IPS DF 6.9 (cell line): ENCODE measurements at regions not wholly inside any gene's neighbourhood (a gene's known extent, or its start where the extent isn't known, plus 50 kb on each side); places are given as distances from the start of the nearest gene placed in this dataset.
"Not testable (repeated sequence)": the region's sequence is repeated elsewhere in the genome, so short reads cannot be mapped to it uniquely, and the experiment has no call there.

ENCODE experiments used
- DNase-seq: peaks from one replicate; pipeline ENCODE4 v3.0.0-alpha.2; 2013; ENCODE audit warnings: low read depth, low spot score
- H3K27ac ChIP-seq: one replicate; pipeline ENCODE4 v1.5.1; 2013; ENCODE audit warnings: low read length, control low read depth
- H3K27me3 ChIP-seq: 2 replicates; pipeline ENCODE4 v1.6.1; 2013; ENCODE audit warnings: mild to moderate bottlenecking, low read length; ENCODE audit not compliant: control insufficient read depth, insufficient read depth
- H3K36me3 ChIP-seq: 2 replicates; pipeline ENCODE4 v1.6.1; 2013; ENCODE audit warnings: low read length; ENCODE audit not compliant: control insufficient read depth, insufficient read depth
- H3K4me1 ChIP-seq: 2 replicates; pipeline ENCODE4 v1.6.1; 2013; ENCODE audit warnings: low read length; ENCODE audit not compliant: control insufficient read depth, insufficient read depth
- H3K4me3 ChIP-seq: 2 replicates; pipeline ENCODE4 v1.5.1; 2013; ENCODE audit warnings: mild to moderate bottlenecking, low read length
- H3K9me3 ChIP-seq: 2 replicates; pipeline ENCODE4 v1.6.1; 2013; ENCODE audit warnings: low read length, inconsistent platforms; ENCODE audit not compliant: control insufficient read depth, insufficient read depth
- WGBS: extraction: QIAGEN DNeasy Blood & Tissue Kit; methylation state at CpG from one replicate; pipeline ENCODE4 v1.1.7; 2013; ENCODE audit warnings: mixed read lengths, missing lambda C conversion rate; ENCODE audit not compliant: insufficient read length, insufficient coverage; 5-methylcytosine and 5-hydroxymethylcytosine counted together

- DNase-seq = no peak
- Histone ChIP-seq H3K27ac (no peak overlapping the region), H3K27me3 (no peaks in the 10 kb centered on the region), H3K4me1 (no peaks in the 10 kb centered on the region; the same call in 1 of the 2 replicates), H3K4me3 (no peak overlapping the region), H3K36me3 (no peaks in the 10 kb centered on the region), H3K9me3 (no peaks in the 10 kb centered on the region)
- WGBS = no CpG with 5 or more reads among the region's 3 CpGs
Measured at GRCh38 chr6:115474443-115475041, 586.1 kb downstream of the FRK start.

GRCh38 chr6:115468272-115469005, 592.3 kb downstream of the FRK start:
- Histone ChIP-seq H3K9me3 (no peaks in the 10 kb centered on the region), H3K4me3 (no peak overlapping the region), H3K4me1 (no peaks in the 10 kb centered on the region), H3K27me3 (no peaks in the 10 kb centered on the region), H3K27ac (no peak overlapping the region), H3K36me3 (no peaks in the 10 kb centered on the region)
- DNase-seq = no peak
- no CpG with 5 or more reads among the region's 6 CpGs for WGBS

GRCh38 chr6:115467726-115468125, 593.0 kb downstream of the FRK start:
- Histone ChIP-seq H3K27me3 (no peaks in the 10 kb centered on the region), H3K27ac (no peak overlapping the region), H3K9me3 (no peaks in the 10 kb centered on the region), H3K4me1 (no peaks in the 10 kb centered on the region), H3K36me3 (no peaks in the 10 kb centered on the region), H3K4me3 (no peak overlapping the region)
- DNase-seq = no peak
- no CpG with 5 or more reads among the region's 2 CpGs for WGBS

GRCh38 chr6:115460913-115461312, 599.8 kb downstream of the FRK start:
- Histone ChIP-seq H3K4me3 (no peak overlapping the region), H3K27me3 (no peaks in the 10 kb centered on the region), H3K4me1 (no peaks in the 10 kb centered on the region; the same call in 1 of the 2 replicates), H3K36me3 (no peaks in the 10 kb centered on the region), H3K9me3 (no peaks in the 10 kb centered on the region), H3K27ac (no peak overlapping the region)
- DNase-seq = no peak
- no CpG with 5 or more reads among the region's 1 CpG for WGBS

GRCh38 chr6:115456848-115457247, 603.8 kb downstream of the FRK start:
- H3K27me3 ChIP-seq = no peaks in the 10 kb centered on the region
- DNase-seq = peak; percentile 43

GRCh38 chr6:115443825-115444478, 616.7 kb downstream of the FRK start:
- H3K4me1 ChIP-seq = no peaks in the 10 kb centered on the region
- no peak overlapping the region for H3K4me3 ChIP-seq
- no peaks in the 10 kb centered on the region for H3K9me3 ChIP-seq
- no peaks in the 10 kb centered on the region for H3K36me3 ChIP-seq
- no peak for DNase-seq
- H3K27ac ChIP-seq = no peak overlapping the region
- no peaks in the 10 kb centered on the region for H3K27me3 ChIP-seq
- no CpG with 5 or more reads among the region's 4 CpGs for WGBS

More at GRCh38 chr6:115456848-115457247, 603.8 kb downstream of the FRK start:
- Histone ChIP-seq H3K4me1 (no peaks in the 10 kb centered on the region; the same call in 1 of the 2 replicates), H3K4me3 (no peak overlapping the region), H3K9me3 (no peaks in the 10 kb centered on the region), H3K27ac (no peak overlapping the region), H3K36me3 (no peaks in the 10 kb centered on the region)

GRCh38 chr6:115442323-115442722, 618.4 kb downstream of the FRK start:
- H3K36me3 ChIP-seq = no peaks in the 10 kb centered on the region
- H3K27me3 ChIP-seq = no peaks in the 10 kb centered on the region
- H3K4me3 ChIP-seq = no peak overlapping the region
- no peak overlapping the region for H3K27ac ChIP-seq
- WGBS = no CpG with 5 or more reads among the region's 2 CpGs
- H3K9me3 ChIP-seq = no peaks in the 10 kb centered on the region
- H3K4me1 ChIP-seq = no peaks in the 10 kb centered on the region
- DNase-seq = no peak

- WGBS = no CpG with 5 or more reads among the region's 1 CpG
- Histone ChIP-seq H3K4me1 (no peaks in the 10 kb centered on the region), H3K27ac (no peak overlapping the region), H3K36me3 (no peaks in the 10 kb centered on the region), H3K4me3 (no peak overlapping the region), H3K9me3 (no peaks in the 10 kb centered on the region), H3K27me3 (no peaks in the 10 kb centered on the region)
- no peak for DNase-seq
Measured at GRCh38 chr6:115441651-115442050, 619.0 kb downstream of the FRK start.

- Histone ChIP-seq H3K27ac (no peak overlapping the region), H3K27me3 (no peaks in the 10 kb centered on the region), H3K4me3 (no peak overlapping the region), H3K9me3 (no peaks in the 10 kb centered on the region), H3K36me3 (no peaks in the 10 kb centered on the region), H3K4me1 (no peaks in the 10 kb centered on the region)
- WGBS = no CpG with 5 or more reads among the region's 3 CpGs
- peak; percentile 47 for DNase-seq
Measured at GRCh38 chr6:115415378-115415777, 645.3 kb downstream of the FRK start.

- H3K9me3 ChIP-seq, H3K27ac ChIP-seq, DNase-seq, H3K27me3 ChIP-seq, H3K36me3 ChIP-seq, H3K4me3 ChIP-seq, H3K4me1 ChIP-seq: not testable (repeated sequence)
- WGBS = no CpG with 5 or more reads among the region's 6 CpGs
Measured at GRCh38 chr6:115414916-115415315, 645.8 kb downstream of the FRK start.
